Activated T-cell treated with anti-CD3 and anti-CD28 coated beads for 24 hours (primary cell): ENCODE measurements at regions not wholly inside any gene's neighbourhood (a gene's known extent, or its start where the extent isn't known, plus 50 kb on each side); places are given as distances from the start of the nearest gene placed in this dataset.

ENCODE experiments used
- DNase-seq: peaks from one replicate; pipeline ENCODE4 v3.0.0-alpha.2; 2020; ENCODE audit warnings: low read depth

DNA sequence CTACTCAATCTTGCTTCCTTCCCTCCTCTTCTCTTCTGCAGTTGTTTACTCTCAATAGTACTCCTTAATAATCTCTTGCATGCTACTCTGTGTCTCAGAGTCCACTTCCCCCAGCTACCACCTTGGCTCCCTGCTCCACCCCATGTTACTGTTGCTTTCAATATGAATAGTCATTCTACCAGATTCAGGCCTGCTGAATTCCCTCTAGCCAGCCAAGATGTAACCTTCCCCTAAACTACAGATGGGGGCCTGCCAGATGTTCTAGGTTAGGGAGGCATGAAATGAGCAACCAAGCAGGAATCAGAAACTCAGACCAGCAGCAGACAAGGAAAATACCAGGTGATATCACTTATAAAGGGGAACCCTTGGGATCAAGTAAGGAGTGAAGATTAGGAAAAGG is 392.1 kb upstream of the DDHD1 start:
- no peak for DNase-seq

DNA sequence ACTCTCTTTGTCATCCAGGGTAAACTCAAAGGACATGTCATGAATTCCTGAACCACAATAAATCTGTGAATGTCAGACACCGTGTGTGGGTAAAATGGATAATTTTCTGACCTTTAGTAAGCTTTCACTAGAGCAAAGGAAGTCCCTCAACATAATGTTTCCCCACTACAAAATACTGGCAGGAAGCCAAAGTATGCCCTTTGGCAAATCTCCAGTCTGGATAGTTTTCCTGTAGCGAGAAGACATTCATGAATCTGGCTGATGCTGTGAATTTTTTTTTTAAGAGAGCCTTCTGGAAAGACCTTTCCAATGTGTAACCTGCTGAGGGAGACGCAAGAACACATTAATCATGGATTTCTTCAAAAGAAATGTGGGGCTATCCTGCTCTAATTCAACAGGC is 389.6 kb upstream of the DDHD1 start:
- DNase-seq: no peak

DNA sequence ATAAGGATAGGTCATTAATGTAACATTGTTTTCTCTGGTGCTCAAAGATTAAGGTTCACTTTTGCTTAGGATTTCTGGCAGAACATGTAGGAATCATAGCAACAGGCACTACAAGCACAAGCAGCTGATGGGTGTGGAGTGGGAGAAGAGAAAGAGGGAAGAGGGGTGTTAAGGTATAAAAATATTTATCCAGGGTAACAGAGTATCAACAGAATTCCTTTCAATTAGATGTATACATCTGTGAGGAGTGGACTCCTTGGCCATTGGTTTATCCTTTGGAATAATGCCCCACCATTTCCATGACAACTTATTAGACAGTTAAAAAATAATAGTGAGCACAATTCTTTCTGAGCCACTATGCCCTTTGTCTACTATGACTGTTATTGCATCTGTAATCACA is 388.3 kb upstream of the DDHD1 start:
- no peak for DNase-seq

DNA sequence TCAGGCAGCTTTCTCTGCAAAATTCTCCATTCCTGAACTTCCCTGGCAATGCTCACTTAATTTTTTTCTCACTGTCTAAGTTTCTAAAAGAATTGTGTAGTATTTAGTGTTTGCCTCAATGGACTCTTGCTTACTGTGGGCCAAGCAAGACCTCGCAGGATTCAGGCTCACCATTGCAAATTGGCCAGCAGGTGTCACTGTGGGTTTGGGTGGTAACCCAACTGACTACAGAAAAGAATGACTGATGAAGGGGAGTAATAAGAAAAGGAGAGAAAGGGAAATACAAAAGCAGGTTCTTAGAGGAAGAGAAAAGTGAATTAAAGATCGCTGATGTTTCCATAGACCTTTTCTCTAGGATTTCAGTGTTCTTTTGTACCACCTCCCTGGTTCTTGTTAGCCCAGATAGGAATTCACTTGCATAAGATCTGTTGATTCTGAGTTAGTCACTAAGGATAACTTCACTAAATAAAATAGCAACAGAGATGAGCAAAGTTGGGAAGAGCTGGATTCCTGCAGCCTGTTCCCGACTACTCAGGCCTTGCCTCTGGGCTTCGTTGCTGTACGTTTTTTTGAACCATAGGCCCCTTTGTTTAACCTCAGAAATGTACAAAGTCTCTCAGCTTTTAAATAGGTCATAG is 386.5 kb upstream of the DDHD1 start:
- peak; percentile 24 for DNase-seq

DNA sequence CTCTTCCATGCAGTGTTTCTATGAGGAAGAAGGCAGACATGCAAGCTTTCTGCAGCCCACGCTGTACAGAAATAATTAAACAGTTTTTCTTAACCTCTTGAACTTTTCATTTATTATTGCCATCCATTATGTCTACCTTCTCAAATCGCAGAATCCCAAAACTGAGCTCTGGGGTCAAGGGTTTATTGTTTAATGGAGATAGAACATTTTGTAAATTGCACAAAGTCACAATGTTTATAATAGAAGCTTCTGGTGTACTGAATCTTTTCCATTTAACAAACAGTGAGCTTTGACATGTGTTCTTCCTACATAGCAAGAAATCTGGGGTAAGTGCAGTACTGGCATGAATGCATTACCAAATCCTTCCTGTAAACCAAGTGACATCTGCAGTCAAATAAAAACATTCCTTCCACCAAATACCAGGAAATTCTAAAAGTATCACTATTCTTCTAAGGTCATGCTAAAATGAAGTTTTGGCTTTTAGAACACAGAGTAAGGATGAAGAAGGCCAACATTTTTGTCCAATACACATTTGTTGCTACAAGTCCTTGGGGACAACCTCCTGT is 385.3 kb upstream of the DDHD1 start:
- DNase-seq: no peak

DNA sequence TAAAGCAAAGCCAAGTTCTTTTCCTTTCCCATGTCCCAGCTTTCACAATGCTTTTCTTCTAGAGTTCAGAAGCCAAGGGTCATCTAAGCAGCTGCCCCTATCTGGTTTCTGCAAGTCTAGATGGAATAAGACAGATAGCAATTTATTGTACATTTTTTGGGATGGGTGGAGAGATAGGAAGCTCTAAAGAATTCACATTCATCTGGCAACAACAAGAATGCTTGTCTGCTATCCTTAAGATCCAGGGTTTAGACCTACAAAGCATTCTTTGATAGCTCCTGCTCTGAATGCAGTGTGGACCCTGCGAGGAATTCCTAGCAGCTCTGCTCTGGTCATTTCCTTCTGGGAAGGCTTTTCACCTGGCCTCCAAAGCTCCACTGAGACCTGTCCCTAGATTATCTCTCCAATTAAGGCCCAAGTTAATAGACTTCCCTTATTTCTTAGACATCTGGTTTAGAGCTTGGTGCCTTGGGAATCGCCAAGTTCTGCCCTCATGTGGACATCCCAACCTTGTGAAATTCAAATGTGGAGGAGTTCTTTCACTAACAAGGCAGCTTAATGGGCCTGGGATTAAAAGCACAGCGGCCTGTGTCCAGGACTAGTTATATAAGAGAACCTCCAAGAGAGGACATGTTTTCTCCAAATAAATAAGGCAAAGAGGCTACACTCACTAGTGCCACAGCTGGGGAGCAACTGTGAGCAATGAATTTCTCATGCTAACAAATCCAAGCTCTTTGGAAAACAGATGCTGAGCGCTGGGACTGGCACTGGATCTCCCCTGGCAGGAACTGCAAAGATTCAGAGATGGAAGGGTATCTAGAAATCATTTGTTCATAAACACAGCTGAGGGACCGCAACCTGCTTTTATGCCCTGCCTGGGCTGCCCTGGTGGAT is 384.5 kb upstream of the DDHD1 start:
- DNase-seq: no peak

DNA sequence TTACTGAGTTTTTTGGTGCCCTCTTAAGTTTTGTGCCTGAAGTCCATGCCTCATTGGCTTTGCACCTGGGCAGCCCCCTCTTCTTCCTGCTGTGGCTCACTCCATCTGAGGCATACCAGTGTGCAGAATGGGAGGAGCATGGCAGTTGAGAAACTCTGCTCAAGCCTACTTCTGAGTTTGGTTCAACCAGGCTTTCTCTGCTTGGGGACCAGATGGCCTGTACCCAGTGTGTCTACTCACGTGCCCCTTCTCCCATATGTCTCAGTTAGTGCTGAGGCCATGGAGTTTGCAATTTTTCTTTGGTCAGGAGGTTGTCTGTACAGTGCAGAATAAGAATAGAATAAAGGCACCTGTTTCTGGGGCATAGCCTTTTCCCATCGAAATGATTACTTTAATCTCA is 383.3 kb upstream of the DDHD1 start:
- no peak for DNase-seq

DNA sequence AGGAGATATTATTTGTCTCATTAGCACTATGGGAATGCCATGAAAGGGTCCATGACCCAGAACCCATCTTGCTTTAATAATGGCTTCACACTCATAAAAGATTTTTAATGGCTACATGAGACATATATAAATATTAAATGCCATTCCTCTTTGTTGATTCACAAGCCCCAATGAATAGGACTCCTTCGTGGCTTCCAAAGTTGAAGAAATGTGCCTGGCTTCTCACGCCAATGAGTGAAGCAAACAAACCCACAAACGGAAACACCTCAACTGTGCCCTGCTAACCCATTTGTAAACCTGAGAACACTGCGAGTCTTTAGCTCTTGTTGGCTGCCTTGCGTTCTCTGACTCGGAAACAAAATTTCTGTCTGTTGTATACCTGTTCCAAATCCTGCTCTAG is 381.7 kb upstream of the DDHD1 start:
- no peak for DNase-seq

DNA sequence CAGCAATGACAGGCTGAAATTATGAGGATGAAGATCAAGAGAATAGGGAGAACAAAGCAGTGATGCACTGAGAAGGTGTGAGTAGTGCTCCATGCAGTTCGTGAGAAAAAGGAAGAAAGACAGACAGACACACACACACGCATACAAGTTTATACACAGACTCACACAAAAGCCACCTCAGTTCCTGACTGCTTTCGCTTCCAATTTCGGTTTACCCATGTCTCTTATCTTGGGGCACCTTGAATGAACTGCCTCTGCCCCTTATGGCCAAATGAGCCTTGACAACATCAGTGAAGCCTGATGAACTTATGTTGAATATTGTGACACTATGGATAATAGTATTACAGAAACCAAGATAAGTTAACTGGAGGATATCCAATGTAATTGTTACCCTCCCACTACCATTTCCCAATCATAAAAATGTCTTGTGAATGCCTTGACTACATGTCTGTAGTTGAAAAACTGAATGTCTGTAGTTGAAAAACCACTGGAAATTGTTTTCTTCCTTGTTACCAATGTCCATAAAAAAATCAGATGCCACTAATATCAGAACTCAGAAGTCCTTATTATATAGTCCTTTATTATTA is 380.4 kb upstream of the DDHD1 start:
- no peak for DNase-seq

DNA sequence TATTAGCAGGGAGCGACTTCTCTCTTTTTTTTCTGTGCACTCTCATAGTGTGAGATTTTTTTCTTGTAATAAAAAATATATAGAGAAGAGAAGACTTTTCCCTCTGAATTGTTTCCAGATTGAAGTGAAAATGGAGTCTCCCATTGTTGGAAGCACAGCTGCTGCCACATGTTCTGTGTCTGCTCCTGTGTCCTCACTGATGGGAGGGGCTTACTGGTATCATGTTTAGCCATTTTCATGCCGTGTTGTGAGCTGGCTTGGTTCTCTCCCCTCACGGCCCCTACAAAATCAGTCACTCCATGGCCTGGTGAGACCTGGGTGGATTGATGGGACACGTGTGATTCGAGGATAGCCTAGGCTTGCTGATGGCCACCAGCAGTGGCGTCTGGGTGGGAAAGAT is 379.7 kb upstream of the DDHD1 start:
- no peak for DNase-seq

DNA sequence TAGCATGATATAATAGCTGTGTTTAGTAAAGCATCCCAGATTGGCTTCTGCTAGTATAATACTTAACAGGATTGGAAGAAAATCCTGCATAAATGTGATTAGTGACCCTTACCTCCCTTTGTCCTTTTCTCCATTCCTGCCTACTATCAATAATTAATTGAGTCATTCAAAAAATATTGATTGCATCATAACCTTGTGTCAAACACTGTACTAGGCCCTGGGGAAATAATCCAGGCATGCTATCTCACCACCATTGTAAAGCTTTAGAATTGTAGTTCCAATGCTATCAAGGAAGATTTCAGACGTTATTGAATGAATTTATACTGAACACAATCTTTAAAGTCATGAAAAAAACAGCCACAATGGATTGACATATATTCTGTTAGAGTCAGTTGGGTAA is 378.6 kb upstream of the DDHD1 start:
- no peak for DNase-seq

DNA sequence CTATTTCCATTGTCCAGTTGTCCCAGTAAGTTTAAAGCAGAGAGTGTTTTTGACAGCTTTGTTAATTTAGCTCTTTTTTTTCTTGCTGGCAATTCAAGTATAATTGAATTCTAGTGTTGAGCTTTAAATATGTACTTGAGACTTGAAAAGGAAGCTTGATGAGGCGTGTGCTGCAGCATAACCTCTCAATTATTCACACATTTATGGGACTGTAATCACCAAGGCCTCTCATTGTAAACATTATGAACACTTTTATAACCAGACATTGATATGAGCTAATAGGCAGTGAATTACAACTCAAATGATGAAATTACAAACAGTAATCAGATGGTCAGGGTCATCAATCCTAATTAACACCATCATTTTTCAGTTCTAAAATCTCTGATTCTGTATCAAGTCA is 378.0 kb upstream of the DDHD1 start:
- DNase-seq: no peak

DNA sequence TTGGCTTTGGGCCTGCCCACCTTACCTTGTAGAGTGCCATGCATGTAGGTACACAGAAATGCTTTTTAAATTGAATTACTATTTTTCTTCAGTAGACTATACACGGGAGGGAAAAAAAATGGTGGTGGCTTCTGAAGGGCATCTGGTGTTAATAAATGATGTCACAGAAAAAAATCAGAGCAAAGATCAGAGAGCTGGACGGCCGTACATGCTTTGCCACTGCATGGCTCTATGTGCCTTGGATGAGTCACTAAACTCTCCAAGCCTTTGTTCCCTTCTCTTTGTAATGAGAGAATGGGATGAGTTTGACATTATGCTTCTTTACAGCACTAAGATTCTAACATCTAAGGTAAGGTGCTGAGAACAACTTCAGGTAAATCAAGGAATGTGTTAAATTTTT is 376.4 kb upstream of the DDHD1 start:
- no peak for DNase-seq

DNA sequence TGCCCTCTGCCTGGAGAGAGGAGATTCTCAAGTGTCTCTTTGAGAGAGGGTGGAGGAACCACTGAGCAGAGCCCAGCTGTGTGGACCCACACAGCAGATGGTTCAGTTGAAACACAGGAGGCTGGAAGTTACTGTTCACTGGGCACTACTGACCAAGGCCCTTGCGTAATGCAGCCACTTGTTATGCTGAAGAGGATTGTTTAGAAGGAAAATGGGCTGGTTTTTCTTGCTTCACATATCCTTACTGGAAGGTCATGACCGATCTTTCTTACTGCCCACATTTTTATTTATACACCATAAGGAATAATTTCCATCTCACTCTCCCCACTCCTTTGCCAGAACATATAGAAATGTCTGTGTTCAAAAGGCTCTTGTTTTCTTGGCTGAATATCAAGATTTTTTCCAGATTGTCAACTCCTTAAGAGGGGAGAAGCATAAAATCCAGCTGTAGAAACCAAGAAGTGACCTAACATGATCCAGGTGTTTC is 375.1 kb upstream of the DDHD1 start:
- no peak for DNase-seq

DNA sequence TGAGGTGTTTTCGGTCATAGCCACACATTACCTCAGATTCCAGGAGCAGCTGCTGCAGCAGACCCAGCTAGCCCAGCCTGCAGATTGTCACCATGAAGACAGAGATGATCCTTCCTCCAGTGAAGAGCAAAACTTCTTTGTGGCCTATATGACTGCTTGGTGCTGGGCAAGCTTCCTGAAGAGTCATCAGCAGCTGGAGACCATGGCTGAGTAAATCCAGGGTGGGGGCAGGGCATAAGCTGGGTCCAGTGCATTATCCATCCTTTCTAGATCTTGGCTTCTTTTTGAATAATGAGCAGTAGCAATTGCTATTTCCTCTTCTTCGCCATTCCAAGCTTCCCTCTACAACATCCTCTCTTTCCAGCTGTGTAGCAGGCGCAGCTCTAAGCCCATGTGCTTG is 373.1 kb upstream of the DDHD1 start:
- DNase-seq: no peak

DNA sequence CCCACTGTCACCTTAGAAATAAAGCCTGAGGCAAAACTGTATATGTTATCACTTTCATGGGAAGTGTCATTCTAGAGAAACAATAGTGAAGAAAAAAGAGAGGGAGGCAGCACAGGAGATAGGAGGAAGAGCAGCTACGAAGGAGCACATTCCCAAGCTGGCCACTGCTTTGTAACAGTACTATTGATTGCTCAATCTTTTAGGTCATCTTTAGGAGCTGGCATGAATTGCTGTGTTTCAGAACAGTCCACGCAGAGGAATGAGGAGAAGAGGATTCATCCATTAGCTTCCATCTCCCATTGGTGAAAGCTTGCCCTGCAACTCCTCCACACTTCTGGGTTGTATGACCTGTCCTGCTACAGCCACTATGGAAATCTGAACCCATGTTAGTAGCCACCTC is 372.5 kb upstream of the DDHD1 start:
- no peak for DNase-seq

DNA sequence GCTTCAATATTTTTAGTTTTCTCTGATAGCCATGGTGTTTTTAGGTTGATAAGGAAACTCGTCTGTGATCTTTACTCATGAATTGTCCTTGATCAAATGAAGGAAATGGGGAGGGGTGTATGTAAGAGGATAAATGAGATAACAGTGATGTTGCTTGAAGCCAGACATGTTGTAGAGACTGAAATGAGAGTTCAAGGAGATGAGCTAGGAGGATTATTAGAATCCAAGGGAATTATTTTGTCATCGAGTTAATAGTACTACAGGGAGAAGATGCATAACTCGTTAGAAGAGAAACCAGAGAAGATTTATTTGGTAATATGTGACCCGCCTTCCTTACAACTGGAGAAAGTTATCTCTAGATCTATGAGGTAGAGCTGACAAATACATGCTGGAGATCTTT is 371.3 kb upstream of the DDHD1 start:
- no peak for DNase-seq

DNA sequence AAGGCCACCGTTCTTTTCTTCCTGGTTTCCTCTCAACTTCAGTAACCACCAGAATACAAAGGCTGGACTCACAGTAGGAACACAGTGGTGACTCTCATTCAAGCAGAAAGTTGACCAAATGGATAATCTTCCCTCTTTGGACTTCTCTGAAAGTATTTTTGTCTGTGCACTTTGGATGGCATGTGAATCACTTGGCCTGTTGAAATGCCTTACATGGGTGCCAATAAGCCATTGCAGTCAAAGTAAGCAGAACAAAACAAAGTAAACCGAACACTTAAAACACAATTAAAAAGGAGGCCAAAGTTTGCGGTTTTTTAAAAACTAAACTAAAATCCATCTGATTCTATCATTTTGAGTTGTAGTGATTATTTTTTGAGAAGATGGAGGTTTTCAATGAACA is 370.1 kb upstream of the DDHD1 start:
- no peak for DNase-seq

DNA sequence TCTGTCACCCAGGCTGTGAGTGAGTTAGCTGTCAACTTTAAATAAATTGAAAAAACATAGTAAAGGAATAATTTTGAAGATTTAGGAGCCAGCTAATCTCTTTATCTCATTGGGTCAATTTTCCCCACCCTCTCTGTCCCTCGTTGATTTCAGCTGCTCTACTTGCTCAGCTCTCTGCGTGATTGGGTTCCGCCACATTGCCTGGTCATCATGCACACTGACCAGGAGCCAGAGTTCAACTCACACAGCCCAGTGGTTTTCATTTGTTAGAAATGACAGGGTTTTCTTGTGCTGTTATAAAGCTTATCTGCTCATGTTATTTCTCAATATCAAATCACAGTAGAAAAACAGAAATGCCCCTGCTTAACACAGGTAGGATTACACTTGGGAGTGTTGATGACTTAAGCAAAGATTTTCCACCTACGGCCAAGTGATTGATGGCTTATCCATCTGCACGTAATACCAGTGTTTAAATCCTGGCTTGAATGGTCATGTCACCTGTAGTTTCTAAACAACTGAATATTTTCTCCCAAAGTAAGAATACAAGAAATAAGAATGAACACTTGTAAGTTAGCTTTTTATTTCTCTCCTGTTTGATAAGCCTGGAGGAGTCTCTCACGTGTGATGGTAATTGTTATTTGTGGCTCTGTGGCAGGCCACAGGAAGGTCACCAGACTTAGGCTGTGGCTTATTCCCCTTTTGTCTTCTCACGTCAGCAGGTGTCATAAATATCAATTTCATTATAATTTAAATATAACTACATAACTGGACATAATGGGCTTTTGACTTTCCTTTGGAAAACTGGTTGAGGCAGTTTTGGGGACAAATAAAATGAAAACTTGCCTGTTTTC is 367.2 kb upstream of the DDHD1 start:
- no peak for DNase-seq

DNA sequence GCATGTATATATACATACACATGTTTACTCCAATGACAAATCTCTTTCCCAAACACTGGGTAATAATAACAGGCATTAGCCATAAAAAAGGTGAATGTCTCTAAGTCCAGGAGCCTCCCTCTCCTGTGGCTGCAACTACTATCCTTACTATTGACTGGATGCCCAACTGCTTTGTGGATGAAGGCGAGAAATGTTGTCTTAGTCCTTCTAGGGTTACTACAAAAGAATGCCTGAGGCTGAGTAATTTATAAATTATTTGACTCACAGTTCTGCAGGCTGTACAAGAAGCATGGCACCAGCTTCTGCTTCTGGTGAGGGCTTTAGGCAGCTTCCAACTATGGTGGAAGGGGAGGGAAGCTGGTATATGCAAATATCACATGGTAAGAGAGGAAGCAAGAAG is 366.0 kb upstream of the DDHD1 start:
- no peak for DNase-seq

DNA sequence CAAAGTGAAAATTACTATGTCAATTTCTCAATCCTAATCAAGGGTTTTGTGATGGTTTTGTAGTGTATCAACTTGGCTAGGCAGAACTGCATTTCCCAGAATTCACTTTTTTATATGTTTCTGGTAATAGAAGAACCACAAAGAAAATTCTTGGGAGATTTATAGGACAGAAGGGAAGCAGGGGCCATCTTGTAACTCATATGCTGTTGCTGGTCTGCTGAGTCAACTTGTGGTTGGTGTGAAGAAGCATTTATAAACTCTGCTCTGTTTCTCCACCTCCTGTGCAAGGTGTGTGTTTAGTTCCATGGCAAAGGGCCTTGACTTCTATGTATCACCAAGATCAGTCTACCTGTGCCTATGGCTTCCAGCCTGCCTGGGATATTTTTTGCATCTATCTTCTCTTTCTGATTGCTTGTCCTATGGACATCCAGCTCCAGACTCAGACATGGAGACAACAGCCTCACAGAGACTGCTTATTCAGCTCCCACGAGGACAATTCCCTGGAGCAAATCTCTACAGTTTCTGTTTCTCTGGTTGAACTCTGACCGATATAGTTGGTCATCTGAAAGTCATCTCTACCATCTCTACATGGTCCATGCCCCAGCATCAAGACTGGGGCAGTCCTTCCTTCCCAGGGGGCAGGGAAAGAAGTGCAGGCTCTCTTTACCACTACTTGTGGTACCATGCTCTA is 364.3 kb upstream of the DDHD1 start:
- DNase-seq: no peak
